AG10803 (cell line): ENCODE measurements at regions not wholly inside any gene's neighbourhood (a gene's known extent, or its start where the extent isn't known, plus 50 kb on each side); places are given as distances from the start of the nearest gene placed in this dataset.

Experiments used
- DNase-seq: peaks from one replicate; pipeline ENCODE4 v3.0.0; 2010; ENCODE audit warnings: low read depth
- H3K4me3 ChIP-seq: 2 replicates; pipeline ENCODE4 v1.5.1; 2011; ENCODE audit warnings: mild to moderate bottlenecking, low read length, control low read depth
- CTCF ChIP-seq: conservative IDR thresholded peaks from 2 replicates; pipeline ENCODE4 v1.5.1; 2011; ENCODE audit warnings: mild to moderate bottlenecking, low read length, control low read depth, inconsistent platforms

- no peak for TF ChIP-seq CTCF
- H3K4me3 ChIP-seq, result no peak overlapping the region
- no peak for DNase-seq
Measured at GRCh38 chr1:238226810-238227209, 336.1 kb upstream of the ZP4 start.

- TF ChIP-seq CTCF, result no peak
- H3K4me3 ChIP-seq, result no peak overlapping the region
- DNase-seq, result no peak
Measured at GRCh38 chr1:238223076-238223640, 332.4 kb upstream of the ZP4 start.

GRCh38 chr1:238221738-238222137 is 331.0 kb upstream of the ZP4 start:
- TF ChIP-seq CTCF, result no peak
- DNase-seq, result no peak
- no peak overlapping the region for H3K4me3 ChIP-seq

- no peak for TF ChIP-seq CTCF
- H3K4me3 ChIP-seq, result no peak overlapping the region
Measured at GRCh38 chr1:238214449-238214848, 323.7 kb upstream of the ZP4 start.

GRCh38 chr1:238205045-238205662 is 314.4 kb upstream of the ZP4 start:
- no peak overlapping the region for H3K4me3 ChIP-seq
- DNase-seq, result no peak
- TF ChIP-seq CTCF, result no peak

More at GRCh38 chr1:238214449-238214848, 323.7 kb upstream of the ZP4 start:
- no peak for DNase-seq

- no peak for TF ChIP-seq CTCF
- DNase-seq, result no peak
Measured at GRCh38 chr1:238201992-238202391, 311.3 kb upstream of the ZP4 start.

GRCh38 chr1:238199325-238199724 is 308.6 kb upstream of the ZP4 start:
- no peak for TF ChIP-seq CTCF
- H3K4me3 ChIP-seq, result no peak overlapping the region
- no peak for DNase-seq

More at GRCh38 chr1:238201992-238202391, 311.3 kb upstream of the ZP4 start:
- H3K4me3 ChIP-seq, result no peak overlapping the region
